NT2/D1 (cell line): ENCODE measurements at regions not wholly inside any gene's neighbourhood (a gene's known extent, or its start where the extent isn't known, plus 50 kb on each side); places are given as distances from the start of the nearest gene placed in this dataset.

ENCODE experiments used
- DNase-seq: peaks from one replicate; pipeline ENCODE4 v3.0.0-alpha.2; 2011; ENCODE audit warnings: low read depth, low spot score
- H3K27me3 ChIP-seq: 2 replicates; pipeline ENCODE4 v1.6.0; 2011; ENCODE audit warnings: mild to moderate bottlenecking; ENCODE audit not compliant: insufficient read length, insufficient read depth
- H3K36me3 ChIP-seq: 2 replicates; pipeline ENCODE4 v1.6.1; 2011; ENCODE audit warnings: mild to moderate bottlenecking, low read length, mixed read lengths; ENCODE audit not compliant: insufficient read depth, insufficient read length
- H3K4me1 ChIP-seq: 2 replicates; pipeline ENCODE4 v1.5.1; 2011; ENCODE audit not compliant: insufficient read depth, insufficient read length
- H3K4me3 ChIP-seq: 2 replicates; pipeline ENCODE4 v1.5.1; 2011; ENCODE audit warnings: low read depth; ENCODE audit not compliant: insufficient read length
- H3K9ac ChIP-seq: 2 replicates; pipeline ENCODE4 v1.6.0; 2011; ENCODE audit warnings: low read depth; ENCODE audit not compliant: insufficient read length
- H3K9me3 ChIP-seq: 2 replicates; pipeline ENCODE4 v1.5.1; 2011; ENCODE audit warnings: mild to moderate bottlenecking, low read length; ENCODE audit not compliant: insufficient read depth
- SUZ12 ChIP-seq: IDR thresholded peaks from 2 replicates; pipeline ENCODE4 v1.6.1; 2011; ENCODE audit not compliant: insufficient read length, insufficient read depth; ENCODE audit errors: extremely low read depth
- YY1 ChIP-seq: IDR thresholded peaks from 2 replicates; pipeline ENCODE4 v1.6.1; 2011; ENCODE audit not compliant: insufficient read length, insufficient read depth
- ZNF274 ChIP-seq: IDR thresholded peaks from 2 replicates; pipeline ENCODE4 v1.6.1; 2011; ENCODE audit warnings: mild to moderate bottlenecking, low read depth, low read length

DNA sequence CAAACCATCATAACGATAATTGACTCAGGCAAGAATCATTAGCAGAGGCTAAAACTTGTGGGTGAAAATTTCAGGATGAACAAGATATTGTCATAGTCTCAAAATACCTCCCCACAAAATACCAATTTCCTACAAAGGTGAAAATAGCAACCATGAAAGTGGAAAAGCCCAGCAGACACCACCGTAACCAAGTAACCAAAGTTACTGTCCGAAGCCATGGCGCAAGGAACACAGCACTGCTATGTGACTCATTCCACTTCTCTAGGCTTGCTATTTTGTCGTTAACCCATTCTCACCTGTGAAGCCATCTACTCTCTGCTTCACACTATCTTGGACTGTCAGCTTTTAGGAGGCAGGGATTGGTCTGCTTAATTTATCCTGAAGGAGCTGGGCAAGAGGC, 113.8 kb upstream of the CACUL1 start:
- no peak for TF ChIP-seq SUZ12
- TF ChIP-seq ZNF274, result no peak
- TF ChIP-seq YY1, result no peak
- Histone ChIP-seq H3K27me3 (no peaks in the 10 kb centered on the region), H3K9me3 (no peaks in the 10 kb centered on the region), H3K36me3 (no peaks in the 10 kb centered on the region), H3K4me1 (peaks cover 5% of the 10 kb centered on the region), H3K4me3 (no peak overlapping the region), H3K9ac (no peak overlapping the region)
- no peak for DNase-seq

DNA sequence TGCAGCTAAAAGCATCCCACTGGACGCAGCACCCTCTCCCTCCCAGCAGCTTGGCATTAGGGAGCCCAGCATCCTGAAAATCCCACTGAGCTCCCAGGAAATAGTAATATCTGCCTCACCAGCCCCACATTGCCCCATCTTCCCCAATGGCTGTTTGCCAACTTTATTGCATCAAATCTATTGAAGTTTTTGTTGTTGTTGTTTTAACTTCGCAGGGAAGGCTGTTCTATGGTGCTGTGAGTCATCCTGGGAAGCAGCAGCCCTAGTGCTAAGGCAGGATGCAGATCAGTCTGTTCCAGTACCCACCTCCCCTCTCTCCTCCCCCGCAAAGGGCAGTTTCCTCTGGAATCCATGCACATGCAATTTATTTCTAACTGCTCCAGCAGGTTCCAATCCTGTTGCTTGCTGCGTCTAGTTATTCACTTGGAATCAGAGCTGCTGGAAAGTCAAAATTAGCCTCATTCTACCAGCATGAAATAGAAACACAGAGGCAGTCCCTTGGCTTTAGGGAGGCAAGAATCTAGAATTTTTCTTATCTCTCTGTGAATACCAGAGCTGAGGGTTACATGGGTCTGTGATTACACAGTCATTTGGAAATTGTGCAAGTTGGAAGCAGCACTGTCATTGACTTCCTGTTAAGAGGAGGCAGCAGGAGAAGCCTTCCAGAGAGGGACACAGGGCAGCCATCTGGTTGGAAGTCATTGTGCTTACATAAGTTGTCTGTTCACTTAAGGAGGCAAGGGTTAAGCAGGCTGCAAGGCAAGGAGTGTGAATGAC, 115.9 kb upstream of the CACUL1 start:
- no peaks in the 10 kb centered on the region for H3K36me3 ChIP-seq
- peaks cover 5% of the 10 kb centered on the region for H3K4me1 ChIP-seq
- H3K9ac ChIP-seq, result no peak overlapping the region
- peak; percentile 25 for DNase-seq
- H3K27me3 ChIP-seq, result no peaks in the 10 kb centered on the region
- H3K4me3 ChIP-seq, result no peak overlapping the region
- H3K9me3 ChIP-seq, result 0 out of 2 replicates have a peak, but pooled peaks cover under 1% of the 10 kb centered on the region
- no peak for TF ChIP-seq ZNF274
- no peak for TF ChIP-seq SUZ12
- no peak for TF ChIP-seq YY1

DNA sequence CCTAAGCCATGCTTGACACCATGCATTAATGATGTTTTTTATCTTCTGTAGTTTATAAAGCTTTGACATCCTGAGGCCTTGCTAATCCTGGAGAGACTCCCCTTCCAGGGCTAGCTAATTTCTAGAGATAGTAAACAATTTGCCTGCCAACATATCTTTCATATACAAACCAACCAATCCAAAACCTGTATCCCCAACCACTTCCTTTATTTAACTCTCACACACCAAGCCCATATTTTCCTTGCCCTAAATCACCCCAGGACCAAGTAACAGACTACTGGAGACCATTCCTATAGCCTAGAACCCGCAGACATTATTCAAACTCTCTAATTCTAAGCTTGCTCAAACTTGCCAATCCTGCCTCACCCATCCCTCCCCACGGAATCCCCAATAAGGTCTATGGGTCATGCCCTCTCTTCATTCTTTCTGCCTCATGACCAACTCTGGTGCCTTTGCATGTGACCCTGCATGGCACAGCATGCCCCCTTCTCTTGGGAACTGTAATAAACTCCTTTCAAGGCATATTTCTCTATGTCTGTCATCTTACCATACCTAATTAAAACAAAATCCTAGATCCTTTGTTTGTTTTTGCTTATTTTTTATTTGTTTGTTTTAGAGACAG, 116.6 kb upstream of the CACUL1 start:
- no peaks in the 10 kb centered on the region for H3K27me3 ChIP-seq
- H3K36me3 ChIP-seq, result no peaks in the 10 kb centered on the region
- no peak for TF ChIP-seq ZNF274
- TF ChIP-seq SUZ12, result no peak
- no peak for TF ChIP-seq YY1
- no peak overlapping the region for H3K4me3 ChIP-seq
- H3K9ac ChIP-seq, result no peak overlapping the region
- H3K4me1 ChIP-seq, result peaks cover 5% of the 10 kb centered on the region
- peaks cover 8% of the 10 kb centered on the region; the same call in 1 of the 2 replicates for H3K9me3 ChIP-seq
- no peak for DNase-seq

DNA sequence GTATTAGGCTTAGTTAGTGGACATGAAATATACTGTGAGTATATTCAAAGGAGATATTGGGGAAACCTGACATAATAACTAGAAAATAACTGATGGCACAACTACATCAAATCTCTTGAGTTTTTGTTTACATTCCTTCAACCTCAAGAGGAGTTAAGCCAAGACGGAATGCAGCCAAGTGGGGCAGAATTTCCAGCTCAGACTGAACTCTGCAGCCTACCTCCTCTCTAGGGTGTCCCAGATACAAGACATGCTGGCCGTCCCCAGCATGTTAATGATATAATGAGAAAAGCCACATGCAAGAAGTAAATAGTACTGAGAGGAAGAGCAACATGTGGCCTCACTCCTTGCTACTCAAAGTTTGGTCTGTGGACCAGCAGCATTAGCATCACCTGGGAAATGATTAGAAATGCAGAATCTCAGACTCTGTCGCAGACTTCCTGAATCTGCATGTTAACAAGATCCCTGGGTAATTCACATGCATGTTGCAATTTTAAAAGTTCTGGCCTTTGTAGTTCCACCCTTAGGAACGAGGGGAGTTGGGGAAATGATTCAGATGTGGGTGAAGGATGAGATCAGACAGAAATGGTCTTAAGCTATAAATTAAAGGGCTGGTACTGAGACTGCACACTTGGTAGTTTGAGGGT, 118.4 kb upstream of the CACUL1 start:
- Histone ChIP-seq H3K9me3 (peaks cover 12% of the 10 kb centered on the region; the same call in 1 of the 2 replicates), H3K9ac (no peak overlapping the region), H3K36me3 (no peaks in the 10 kb centered on the region), H3K4me1 (peaks cover 5% of the 10 kb centered on the region), H3K4me3 (no peak overlapping the region), H3K27me3 (no peaks in the 10 kb centered on the region)
- DNase-seq, result no peak
- TF ChIP-seq SUZ12, result no peak
- no peak for TF ChIP-seq YY1
- no peak for TF ChIP-seq ZNF274

DNA sequence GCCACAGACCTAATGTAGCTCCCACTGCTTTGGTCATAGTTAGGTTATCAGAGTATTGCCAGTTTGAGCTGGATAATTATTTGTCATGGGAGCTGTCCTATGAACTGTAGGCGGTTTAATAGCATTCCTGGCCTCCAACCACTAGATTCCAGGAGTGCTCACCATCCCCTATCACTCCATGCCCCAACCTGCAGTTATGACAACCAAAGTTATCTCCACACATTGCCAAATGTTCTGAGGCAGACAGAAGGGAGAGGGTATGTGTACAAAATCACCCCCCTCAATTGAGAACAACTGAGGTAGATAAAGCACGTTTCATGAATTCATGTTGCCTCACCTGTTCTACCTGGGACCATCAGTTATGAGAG, 119.0 kb upstream of the CACUL1 start:
- DNase-seq, result no peak
- TF ChIP-seq ZNF274 (no peak), YY1 (no peak), SUZ12 (no peak)
- no peak overlapping the region for H3K9ac ChIP-seq

DNA sequence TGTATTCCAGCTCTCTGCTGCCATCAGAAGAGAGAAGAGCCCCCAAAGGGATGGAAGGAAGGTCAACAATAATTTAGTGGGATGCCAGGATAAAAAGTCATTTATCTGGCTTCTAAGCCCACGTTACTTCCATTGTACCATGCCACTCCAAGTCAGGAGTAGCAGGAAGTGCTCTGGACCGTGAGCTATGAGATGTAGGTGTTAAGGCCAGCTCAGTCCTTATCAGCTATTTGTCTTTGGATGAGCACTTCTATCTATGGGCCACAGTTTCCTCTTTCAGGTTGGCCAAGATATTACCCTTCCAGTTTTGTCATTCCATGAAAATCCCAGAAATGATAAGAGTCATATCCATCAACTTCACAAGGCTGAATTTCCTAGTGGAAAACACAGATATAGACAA, 119.4 kb upstream of the CACUL1 start:
- TF ChIP-seq YY1 (no peak), SUZ12 (no peak), ZNF274 (no peak)
- peaks cover 5% of the 10 kb centered on the region for H3K4me1 ChIP-seq
- H3K27me3 ChIP-seq, result no peaks in the 10 kb centered on the region
- no peak overlapping the region for H3K4me3 ChIP-seq
- peaks cover 12% of the 10 kb centered on the region; the same call in 1 of the 2 replicates for H3K9me3 ChIP-seq
- no peak overlapping the region for H3K9ac ChIP-seq
- H3K36me3 ChIP-seq, result no peaks in the 10 kb centered on the region
- no peak for DNase-seq

More for the DNA sequence above, 119.0 kb upstream of the CACUL1 start:
- no peaks in the 10 kb centered on the region for H3K27me3 ChIP-seq
- H3K4me3 ChIP-seq, result no peak overlapping the region
- no peaks in the 10 kb centered on the region for H3K36me3 ChIP-seq
- peaks cover 5% of the 10 kb centered on the region for H3K4me1 ChIP-seq
- H3K9me3 ChIP-seq, result peaks cover 12% of the 10 kb centered on the region; the same call in 1 of the 2 replicates

DNA sequence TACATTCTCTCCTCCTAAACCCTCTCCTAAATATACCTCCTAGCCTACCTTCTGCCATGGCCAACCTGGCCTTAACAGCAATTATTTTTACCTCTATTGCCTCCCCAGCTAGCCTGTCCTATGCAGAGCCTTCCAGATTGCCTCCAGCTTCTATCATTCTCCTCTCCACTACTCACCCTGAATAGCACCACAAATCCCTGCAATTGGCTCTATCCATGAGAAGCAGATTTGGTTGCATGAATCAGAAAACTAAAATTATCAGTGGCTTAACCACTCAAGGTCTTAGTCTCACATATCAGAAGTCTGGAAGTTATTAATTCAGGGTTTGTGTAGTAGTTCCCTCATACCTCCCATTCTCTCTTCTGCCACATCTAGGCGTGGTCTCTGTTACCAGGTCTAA, 120.3 kb upstream of the CACUL1 start:
- DNase-seq, result no peak
- no peak overlapping the region for H3K4me3 ChIP-seq
- peaks cover 5% of the 10 kb centered on the region for H3K4me1 ChIP-seq
- no peaks in the 10 kb centered on the region for H3K27me3 ChIP-seq
- H3K9me3 ChIP-seq, result peaks cover 12% of the 10 kb centered on the region; the same call in 1 of the 2 replicates
- no peak overlapping the region for H3K9ac ChIP-seq
- H3K36me3 ChIP-seq, result no peaks in the 10 kb centered on the region
- TF ChIP-seq YY1 (no peak), SUZ12 (no peak)
